GM18907 (cell line): ENCODE measurements at regions not wholly inside any gene's neighbourhood (a gene's known extent, or its start where the extent isn't known, plus 50 kb on each side); places are given as distances from the start of the nearest gene placed in this dataset.

Experiments used
- ATAC-seq: cut with Tn5 transposase; IDR thresholded peaks from one replicate; pipeline ENCODE4 v1.9.1; 2021; ENCODE audit warnings: mild to moderate bottlenecking, moderate library complexity; ENCODE audit not compliant: unreplicated experiment

GRCh38 chrX:15191830-15192229 lies 78.1 kb downstream of the ASB9 start:
- no peak for ATAC-seq

- no peak for ATAC-seq
These were observed 81.8 kb downstream of the ASB9 start for GRCh38 chrX:15188039-15188438.

- no peak for ATAC-seq
These were observed 92.6 kb downstream of the ASB9 start for GRCh38 chrX:15177316-15177715.

- ATAC-seq, result no peak
These were observed 96.5 kb downstream of the ASB9 start for GRCh38 chrX:15173411-15173810.

GRCh38 chrX:15170927-15171326 lies 99.0 kb downstream of the ASB9 start:
- ATAC-seq, result no peak

GRCh38 chrX:15167826-15168225 lies 102.1 kb downstream of the ASB9 start:
- no peak for ATAC-seq

GRCh38 chrX:15165832-15166231 lies 104.1 kb downstream of the ASB9 start:
- no peak for ATAC-seq

- no peak for ATAC-seq
These were observed 106.8 kb downstream of the ASB9 start for GRCh38 chrX:15163131-15163530.

GRCh38 chrX:15160558-15161095 lies 109.3 kb downstream of the ASB9 start:
- peak; percentile 74 for ATAC-seq

GRCh38 chrX:15158736-15159406 lies 111.0 kb downstream of the ASB9 start:
- peak; percentile 82 for ATAC-seq

GRCh38 chrX:15158350-15158735 lies 111.5 kb downstream of the ASB9 start:
- ATAC-seq, result peak; percentile 4

- ATAC-seq, result no peak
These were observed 112.3 kb downstream of the ASB9 start for GRCh38 chrX:15157624-15158023.

- peak; percentile 78 for ATAC-seq
These were observed 118.4 kb downstream of the ASB9 start for GRCh38 chrX:15151267-15152186.

GRCh38 chrX:15150586-15150985 lies 119.3 kb downstream of the ASB9 start:
- peak; percentile 22 for ATAC-seq

GRCh38 chrX:15146515-15146914 lies 123.4 kb downstream of the ASB9 start:
- no peak for ATAC-seq

- ATAC-seq, result no peak
These were observed 126.1 kb downstream of the ASB9 start for GRCh38 chrX:15143825-15144121.

- ATAC-seq, result peak; percentile 68
These were observed 126.6 kb downstream of the ASB9 start for GRCh38 chrX:15143050-15143824.

- ATAC-seq, result no peak
These were observed 127.7 kb downstream of the ASB9 start for GRCh38 chrX:15142084-15142715.

GRCh38 chrX:15136795-15137194 lies 133.1 kb downstream of the ASB9 start:
- no peak for ATAC-seq

GRCh38 chrX:15129412-15129811 lies 140.5 kb downstream of the ASB9 start:
- ATAC-seq, result no peak

- ATAC-seq, result no peak
These were observed 141.0 kb downstream of the ASB9 start for GRCh38 chrX:15128861-15129260.
